Limb (tissue), 2 donors: ENCODE measurements at regions not wholly inside any gene's neighbourhood (a gene's known extent, or its start where the extent isn't known, plus 50 kb on each side); places are given as distances from the start of the nearest gene placed in this dataset.

Experiments used
- DNase-seq, 2 donors: peaks; one replicate each; pipeline ENCODE4 v3.0.0-alpha.2; 2016; ENCODE audit errors: extremely low spot score in 2 of 2

- DNase-seq, result no peak
These were observed 166.2 kb upstream of the VCX3A start for GRCh38 chrX:6701085-6701484.

- DNase-seq, result no peak
These were observed 160.8 kb upstream of the VCX3A start for GRCh38 chrX:6695717-6696116.

- no peak for DNase-seq
These were observed 160.1 kb upstream of the VCX3A start for GRCh38 chrX:6694977-6695376.

- DNase-seq, result no peak
These were observed 159.3 kb upstream of the VCX3A start for GRCh38 chrX:6694221-6694620.

- no peak for DNase-seq
These were observed 158.1 kb upstream of the VCX3A start for GRCh38 chrX:6693051-6693450.

- DNase-seq, result no peak
These were observed 150.6 kb upstream of the VCX3A start for GRCh38 chrX:6685489-6685888.

- no peak for DNase-seq
These were observed 148.4 kb upstream of the VCX3A start for GRCh38 chrX:6683353-6683752.

- DNase-seq, result no peak
These were observed 146.7 kb upstream of the VCX3A start for GRCh38 chrX:6681521-6682145.

- DNase-seq, result no peak
These were observed 145.1 kb upstream of the VCX3A start for GRCh38 chrX:6679988-6680387.

GRCh38 chrX:6679550-6679949, 144.6 kb upstream of the VCX3A start:
- no peak for DNase-seq

- no peak for DNase-seq
These were observed 143.4 kb upstream of the VCX3A start for GRCh38 chrX:6678313-6678712.

GRCh38 chrX:6674734-6675133, 139.8 kb upstream of the VCX3A start:
- no peak for DNase-seq

- no peak for DNase-seq
These were observed 132.3 kb upstream of the VCX3A start for GRCh38 chrX:6667048-6667768.

GRCh38 chrX:6666624-6667023, 131.7 kb upstream of the VCX3A start:
- no peak for DNase-seq

- DNase-seq, result no peak
These were observed 126.8 kb upstream of the VCX3A start for GRCh38 chrX:6661736-6662135.

GRCh38 chrX:6660567-6661264, 125.8 kb upstream of the VCX3A start:
- DNase-seq, result no peak

GRCh38 chrX:6645216-6645615, 110.3 kb upstream of the VCX3A start:
- no peak for DNase-seq

GRCh38 chrX:6644411-6644810, 109.5 kb upstream of the VCX3A start:
- no peak for DNase-seq

GRCh38 chrX:6640727-6641126, 105.8 kb upstream of the VCX3A start:
- DNase-seq, result no peak

- DNase-seq, result no peak
These were observed 79.6 kb upstream of the VCX3A start for GRCh38 chrX:6614506-6614905.

GRCh38 chrX:6599230-6599860, 64.4 kb upstream of the VCX3A start:
- DNase-seq, result no peak
